Keratinocyte (primary cell): ENCODE measurements at regions not wholly inside any gene's neighbourhood (a gene's known extent, or its start where the extent isn't known, plus 50 kb on each side); places are given as distances from the start of the nearest gene placed in this dataset.

ENCODE experiments used
- DNase-seq: peaks from one replicate; pipeline ENCODE4 v3.0.0-alpha.2; 2011; ENCODE audit warnings: low read depth, missing footprints, low spot score
- FAIRE-seq: peaks from 2 replicates; lab custom pipeline; 2011; peaks lifted over from hg19 to GRCh38; lab: Jason Lieb, UNC
- H2AFZ ChIP-seq: 2 replicates; pipeline ENCODE4 v1.6.0; 2012; ENCODE audit warnings: low read length, control low read depth, inconsistent platforms; ENCODE audit not compliant: control insufficient read depth
- H3K27ac ChIP-seq: 2 replicates; pipeline ENCODE4 v1.5.1; 2011; ENCODE audit warnings: low read length; ENCODE audit not compliant: control insufficient read depth, insufficient read depth
- H3K27me3 ChIP-seq: 3 replicates; pipeline ENCODE4 v1.6.0; 2011; ENCODE audit warnings: low read length; ENCODE audit not compliant: control insufficient read depth, insufficient read depth; ENCODE audit errors: extremely low read depth
- H3K36me3 ChIP-seq, 2 experiments: 2 replicates in 1 of 2; 3 replicates in 1 of 2; pipeline ENCODE4 v1.5.1; 2011; ENCODE audit warnings: low read length in 2 of 2, mild to moderate bottlenecking in 1 of 2; ENCODE audit not compliant: control insufficient read depth in 2 of 2, insufficient read depth in 2 of 2; ENCODE audit errors: extremely low read depth in 1 of 2
- H3K4me1 ChIP-seq: 3 replicates; pipeline ENCODE4 v1.5.1; 2011; ENCODE audit warnings: low read length; ENCODE audit not compliant: control insufficient read depth, insufficient read depth; ENCODE audit errors: extremely low read depth
- H3K4me2 ChIP-seq: 3 replicates; pipeline ENCODE4 v1.6.0; 2011; ENCODE audit warnings: low read depth, low read length; ENCODE audit not compliant: control insufficient read depth, insufficient read depth; ENCODE audit errors: extremely low read depth
- H3K4me3 ChIP-seq, 3 experiments: fragments of 200-600 bp in 1 of 3; sonication (generic) in 1 of 3; 2 replicates in 2 of 3; 3 replicates in 1 of 3; pipeline ENCODE4 v1.5.1; 2011 to 2016; ENCODE audit warnings: low read length in 3 of 3, mild to moderate bottlenecking in 3 of 3, control low read depth in 2 of 3, inconsistent platforms in 1 of 3, low read depth in 1 of 3, mixed read lengths in 1 of 3, mixed run types in 1 of 3, moderate library complexity in 1 of 3; ENCODE audit not compliant: control insufficient read depth in 2 of 3, insufficient read depth in 2 of 3; ENCODE audit errors: extremely low read depth in 1 of 3
- H3K79me2 ChIP-seq: 2 replicates; pipeline ENCODE4 v1.6.0; 2012; ENCODE audit warnings: low read length; ENCODE audit not compliant: control insufficient read depth, insufficient read depth
- H3K9ac ChIP-seq: 3 replicates; pipeline ENCODE4 v1.6.0; 2011; ENCODE audit warnings: low read length; ENCODE audit not compliant: control insufficient read depth, insufficient read depth; ENCODE audit errors: extremely low read depth
- H3K9me1 ChIP-seq: 3 replicates; pipeline ENCODE4 v1.6.0; 2011; ENCODE audit warnings: low read length; ENCODE audit not compliant: control insufficient read depth, insufficient read depth; ENCODE audit errors: extremely low read depth
- H3K9me3 ChIP-seq: 2 replicates; pipeline ENCODE4 v1.5.1; 2012; ENCODE audit warnings: low read depth, low read length; ENCODE audit not compliant: control insufficient read depth
- H4K20me1 ChIP-seq: 3 replicates; pipeline ENCODE4 v1.6.0; 2011; ENCODE audit warnings: low read length; ENCODE audit not compliant: control insufficient read depth, insufficient read depth; ENCODE audit errors: extremely low read depth
- EZH2 ChIP-seq: IDR thresholded peaks from one replicate; pipeline ENCODE4 v1.6.1; 2012; ENCODE audit warnings: inconsistent platforms, mild to moderate bottlenecking, low read length, moderate library complexity
- dilution Hi-C: fragments of 300-500 bp; cut with MboI; formaldehyde crosslinking; loops from one replicate; pipeline ENCODE4 v1.7.0; 2020; ENCODE audit warnings: low sequenced_read_pairs; ENCODE audit not compliant: extremely low pct_ligation_motif_present
- TF ChIP-seq, protein P1 (sequence below), 3 experiments: IDR thresholded peaks in 1 of 3; conservative IDR thresholded peaks in 1 of 3; optimal IDR thresholded peaks in 1 of 3; 2 replicates in 2 of 3; 3 replicates in 1 of 3; pipeline versions ENCODE3 to v1.5.1; 2011; ENCODE audit warnings: low read length in 3 of 3, mild to moderate bottlenecking in 3 of 3, moderate library complexity in 2 of 3, control low read depth in 1 of 3, inconsistent platforms in 1 of 3; ENCODE audit not compliant: insufficient read depth in 2 of 3; ENCODE audit errors: extremely low read depth in 1 of 3

- no peak overlapping the region for H3K4me3 ChIP-seq
- no peaks in the 10 kb centered on the region for H3K4me1 ChIP-seq
- H4K20me1 ChIP-seq = no peaks in the 10 kb centered on the region
- H3K9me3 ChIP-seq = no peaks in the 10 kb centered on the region
- no peaks in the 10 kb centered on the region for H3K79me2 ChIP-seq
- no peak overlapping the region for H3K27ac ChIP-seq
- H2AFZ ChIP-seq = no peak overlapping the region
- no peak overlapping the region for H3K4me2 ChIP-seq
- peaks cover 3% of the 10 kb centered on the region for H3K27me3 ChIP-seq
- no peaks in the 10 kb centered on the region for H3K9me1 ChIP-seq
- no peak for DNase-seq
- dilution Hi-C loops = no loop called here
- no peak overlapping the region for H3K9ac ChIP-seq
- TF ChIP-seq EZH2 = no peak
- TF ChIP-seq, protein P1, sequence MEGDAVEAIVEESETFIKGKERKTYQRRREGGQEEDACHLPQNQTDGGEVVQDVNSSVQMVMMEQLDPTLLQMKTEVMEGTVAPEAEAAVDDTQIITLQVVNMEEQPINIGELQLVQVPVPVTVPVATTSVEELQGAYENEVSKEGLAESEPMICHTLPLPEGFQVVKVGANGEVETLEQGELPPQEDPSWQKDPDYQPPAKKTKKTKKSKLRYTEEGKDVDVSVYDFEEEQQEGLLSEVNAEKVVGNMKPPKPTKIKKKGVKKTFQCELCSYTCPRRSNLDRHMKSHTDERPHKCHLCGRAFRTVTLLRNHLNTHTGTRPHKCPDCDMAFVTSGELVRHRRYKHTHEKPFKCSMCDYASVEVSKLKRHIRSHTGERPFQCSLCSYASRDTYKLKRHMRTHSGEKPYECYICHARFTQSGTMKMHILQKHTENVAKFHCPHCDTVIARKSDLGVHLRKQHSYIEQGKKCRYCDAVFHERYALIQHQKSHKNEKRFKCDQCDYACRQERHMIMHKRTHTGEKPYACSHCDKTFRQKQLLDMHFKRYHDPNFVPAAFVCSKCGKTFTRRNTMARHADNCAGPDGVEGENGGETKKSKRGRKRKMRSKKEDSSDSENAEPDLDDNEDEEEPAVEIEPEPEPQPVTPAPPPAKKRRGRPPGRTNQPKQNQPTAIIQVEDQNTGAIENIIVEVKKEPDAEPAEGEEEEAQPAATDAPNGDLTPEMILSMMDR (optimal IDR thresholded peaks at IDR 0.05 in 1 of 3, IDR thresholded peaks at IDR 0.05 in 1 of 3, conservative IDR thresholded peaks at IDR 0.05 in 1 of 3; ENCODE audit: extremely low read depth in 1 of 3, insufficient read depth in 2 of 3, low read length in 3 of 3) = no peak
- H3K36me3 ChIP-seq = no peaks in the 10 kb centered on the region
- FAIRE-seq = no peak
These were observed 84.5 kb upstream of the KCNA1 start for GRCh38 chr12:4825011-4825858.

- no peak for TF ChIP-seq EZH2
- TF ChIP-seq, protein P1 (optimal IDR thresholded peaks at IDR 0.05 in 1 of 3, IDR thresholded peaks at IDR 0.05 in 1 of 3, conservative IDR thresholded peaks at IDR 0.05 in 1 of 3; ENCODE audit: extremely low read depth in 1 of 3, insufficient read depth in 2 of 3, low read length in 3 of 3) = no peak
- Histone ChIP-seq H3K4me2 (no peak overlapping the region), H3K4me3 (no peak overlapping the region), H3K9me3 (no peaks in the 10 kb centered on the region), H3K9ac (no peak overlapping the region), H3K27ac (no peak overlapping the region), H3K9me1 (no peaks in the 10 kb centered on the region), H3K27me3 (peaks cover 3% of the 10 kb centered on the region), H2AFZ (no peak overlapping the region), H3K36me3 (no peaks in the 10 kb centered on the region), H4K20me1 (no peaks in the 10 kb centered on the region), H3K79me2 (no peaks in the 10 kb centered on the region), H3K4me1 (no peaks in the 10 kb centered on the region)
- no peak for DNase-seq
- dilution Hi-C loops = no loop called here
- FAIRE-seq = no peak
These were observed 82.8 kb upstream of the KCNA1 start for GRCh38 chr12:4826909-4827308.
